Activated naive CD4-positive, alpha-beta T cell treated with anti-CD3 and anti-CD28 coated beads, Interleukin-2, amount 10 ng/mL, durations not matched to agents 7 days and 5 days (primary cell): ENCODE measurements at regions not wholly inside any gene's neighbourhood (a gene's known extent, or its start where the extent isn't known, plus 50 kb on each side); places are given as distances from the start of the nearest gene placed in this dataset.
A peak's percentile ranks its signal among the peaks of the same experiment; 100 is the strongest.
"Not testable (repeated sequence)": the region's sequence is repeated elsewhere in the genome, so short reads cannot be mapped to it uniquely, and the experiment has no call there.

Experiments
- CTCF ChIA-PET: fragments of 350-600 bp; sonication (Branson Sonifier 250); formaldehyde crosslinking; loops from one replicate; lab custom pipeline; 2021; ENCODE audit warnings: antibody characterized with exemption; lab: Charles Lee
- DNase-seq: peaks from one replicate; pipeline ENCODE4 v3.0.0-alpha.2; 2020
- H3K27ac Mint-ChIP-seq: one replicate; pipeline ENCODE4 v1.8.0; 2021; ENCODE audit warnings: mild to moderate bottlenecking, moderate library complexity, mixed read lengths
- H3K27me3 Mint-ChIP-seq: one replicate; pipeline ENCODE4 v1.8.0; 2021; ENCODE audit warnings: mild to moderate bottlenecking, mixed read lengths
- H3K36me3 Mint-ChIP-seq: one replicate; pipeline ENCODE4 v1.8.0; 2021; ENCODE audit warnings: mixed read lengths
- H3K4me1 Mint-ChIP-seq: one replicate; pipeline ENCODE4 v1.8.0; 2021; ENCODE audit warnings: mixed read lengths
- H3K4me3 Mint-ChIP-seq: one replicate; pipeline ENCODE4 v1.8.0; 2021; ENCODE audit warnings: mild to moderate bottlenecking, moderate library complexity, mixed read lengths
- H3K9me3 Mint-ChIP-seq: one replicate; pipeline ENCODE4 v1.8.0; 2021; ENCODE audit warnings: mixed read lengths

GRCh38 chr11:56845121-56845732 is 96.7 kb upstream of the OR9G4 start:
- no peak for DNase-seq
- no peaks in the 10 kb centered on the region for H3K9me3 Mint-ChIP-seq
- H3K27ac Mint-ChIP-seq, result no peak overlapping the region
- H3K4me3 Mint-ChIP-seq, result no peak overlapping the region
- H3K4me1 Mint-ChIP-seq, result no peaks in the 10 kb centered on the region
- H3K27me3 Mint-ChIP-seq, result no peaks in the 10 kb centered on the region
- CTCF ChIA-PET, result interaction anchor here (1.7 to 8.3 kb wide), 2 partner anchors 404 to 405 kb away, joined by 6 to 94 read pairs; no protein-coding TSS in a partner anchor
- no peaks in the 10 kb centered on the region for H3K36me3 Mint-ChIP-seq

- H3K4me1 Mint-ChIP-seq, result no peaks in the 10 kb centered on the region
- no peak for DNase-seq
- CTCF ChIA-PET, result interaction anchor here (8.3 kb wide), 1 partner anchor 406 kb away, joined by 94 read pairs; no protein-coding TSS in a partner anchor
- H3K27ac Mint-ChIP-seq, result no peak overlapping the region
- no peaks in the 10 kb centered on the region for H3K27me3 Mint-ChIP-seq
- no peak overlapping the region for H3K4me3 Mint-ChIP-seq
- H3K36me3 Mint-ChIP-seq, result no peaks in the 10 kb centered on the region
- H3K9me3 Mint-ChIP-seq, result no peaks in the 10 kb centered on the region
These were observed 95.3 kb upstream of the OR9G4 start for GRCh38 chr11:56843816-56844215.

GRCh38 chr11:56842814-56843794 is 94.6 kb upstream of the OR9G4 start:
- H3K27ac Mint-ChIP-seq, result no peak overlapping the region
- CTCF ChIA-PET, result interaction anchor here (8.3 kb wide), 1 partner anchor 407 kb away, joined by 94 read pairs; no protein-coding TSS in a partner anchor
- no peaks in the 10 kb centered on the region for H3K27me3 Mint-ChIP-seq
- no peak for DNase-seq
- H3K4me3 Mint-ChIP-seq, result no peak overlapping the region
- no peaks in the 10 kb centered on the region for H3K4me1 Mint-ChIP-seq
- H3K9me3 Mint-ChIP-seq, result no peaks in the 10 kb centered on the region
- no peaks in the 10 kb centered on the region for H3K36me3 Mint-ChIP-seq

- DNase-seq, result peak; percentile 45
- CTCF ChIA-PET, result interaction anchor here (0.6 to 8.3 kb wide), 8 partner anchors 14 to 499 kb away, joined by 3 to 94 read pairs (median 4); no protein-coding TSS in a partner anchor
- Mint-ChIP-seq H3K27ac (no peak overlapping the region), H3K4me3 (no peak overlapping the region), H3K4me1 (no peaks in the 10 kb centered on the region), H3K36me3 (no peaks in the 10 kb centered on the region), H3K9me3 (no peaks in the 10 kb centered on the region), H3K27me3 (no peaks in the 10 kb centered on the region)
These were observed 92.8 kb upstream of the OR9G4 start for GRCh38 chr11:56841210-56841810.

- CTCF ChIA-PET, H3K27ac Mint-ChIP-seq, H3K9me3 Mint-ChIP-seq, H3K36me3 Mint-ChIP-seq, H3K4me3 Mint-ChIP-seq, DNase-seq, H3K27me3 Mint-ChIP-seq, H3K4me1 Mint-ChIP-seq: not testable (repeated sequence)
These were observed 78.9 kb upstream of the OR9G4 start for GRCh38 chr11:56827357-56827756.

GRCh38 chr11:56819916-56820315 is 71.4 kb upstream of the OR9G4 start:
- Mint-ChIP-seq H3K4me1 (no peaks in the 10 kb centered on the region), H3K36me3 (no peaks in the 10 kb centered on the region), H3K4me3 (no peak overlapping the region), H3K9me3 (no peaks in the 10 kb centered on the region), H3K27ac (no peak overlapping the region), H3K27me3 (no peaks in the 10 kb centered on the region)
- DNase-seq, result no peak
- CTCF ChIA-PET, result no interaction called here

GRCh38 chr11:56817661-56818060 is 69.2 kb upstream of the OR9G4 start:
- Mint-ChIP-seq H3K36me3 (no peaks in the 10 kb centered on the region), H3K27me3 (no peaks in the 10 kb centered on the region), H3K4me3 (no peak overlapping the region), H3K27ac (no peak overlapping the region), H3K9me3 (no peaks in the 10 kb centered on the region), H3K4me1 (no peaks in the 10 kb centered on the region)
- CTCF ChIA-PET, result no interaction called here
- no peak for DNase-seq

- Mint-ChIP-seq H3K36me3 (no peaks in the 10 kb centered on the region), H3K4me3 (no peak overlapping the region), H3K9me3 (no peaks in the 10 kb centered on the region), H3K27ac (no peak overlapping the region), H3K4me1 (no peaks in the 10 kb centered on the region), H3K27me3 (no peaks in the 10 kb centered on the region)
- CTCF ChIA-PET, result no interaction called here
- DNase-seq, result no peak
These were observed 67.8 kb upstream of the OR9G4 start for GRCh38 chr11:56816259-56816658.

GRCh38 chr11:56808326-56808725 is 59.8 kb upstream of the OR9G4 start:
- Mint-ChIP-seq H3K4me3 (no peak overlapping the region), H3K36me3 (no peaks in the 10 kb centered on the region), H3K27me3 (no peaks in the 10 kb centered on the region), H3K9me3 (peaks cover 4% of the 10 kb centered on the region), H3K27ac (no peak overlapping the region), H3K4me1 (no peaks in the 10 kb centered on the region)
- no peak for DNase-seq
- CTCF ChIA-PET, result no interaction called here

GRCh38 chr11:56799691-56800210 is 51.3 kb upstream of the OR9G4 start:
- no peaks in the 10 kb centered on the region for H3K9me3 Mint-ChIP-seq
- H3K4me1 Mint-ChIP-seq, result no peaks in the 10 kb centered on the region
- H3K27me3 Mint-ChIP-seq, result no peaks in the 10 kb centered on the region
- H3K36me3 Mint-ChIP-seq, result no peaks in the 10 kb centered on the region
- no peak overlapping the region for H3K27ac Mint-ChIP-seq
- H3K4me3 Mint-ChIP-seq, result no peak overlapping the region
- CTCF ChIA-PET, result no interaction called here
- no peak for DNase-seq
